ENCODE measurements at regions not wholly inside any gene's neighbourhood (a gene's known extent, or its start where the extent isn't known, plus 50 kb on each side); places are given as distances from the start of the nearest gene placed in this dataset.
A peak's percentile ranks its signal among the peaks of the same experiment; 100 is the strongest.

GRCh38 chr2:19675003-19675629, 226.7 kb downstream of the TTC32 start:
- no peaks in the 10 kb centered on the region for H3K9me3 ChIP-seq (ENCODE audit: control insufficient read depth in 2 of 2, low read length in 2 of 2)
- Mint-ChIP-seq H3K27ac (no peak overlapping the region), H3K36me3 (no peaks in the 10 kb centered on the region), H3K27me3 (no peaks in the 10 kb centered on the region), H3K4me3 (no peak overlapping the region), H3K4me1 (no peaks in the 10 kb centered on the region), H3K9me3 (peaks cover 0 to 4% (median 0%) of the 10 kb centered on the region in 7 donors)
- H3K27me3 ChIP-seq (ENCODE audit: control insufficient read depth, insufficient read depth, low read length), result no peaks in the 10 kb centered on the region
- DNase-seq (no peak), ATAC-seq (ENCODE audit: low read depth in 2 of 2) (no peak)
- no peak overlapping the region for H3K4me3 ChIP-seq (ENCODE audit: low read depth, low read length)
- no peaks in the 10 kb centered on the region for H3K36me3 ChIP-seq (ENCODE audit: control insufficient read depth, insufficient read depth, low read length)
- no peak overlapping the region for H3K27ac ChIP-seq (ENCODE audit: insufficient read depth, low read length, poor library complexity, severe bottlenecking)
- H3K4me1 ChIP-seq (ENCODE audit: control insufficient read depth, insufficient read depth, low read length, poor library complexity, severe bottlenecking), result no peaks in the 10 kb centered on the region

GRCh38 chr2:19674051-19675002, 227.5 kb downstream of the TTC32 start:
- no peaks in the 10 kb centered on the region for H3K9me3 ChIP-seq (ENCODE audit: control insufficient read depth in 2 of 2, low read length in 2 of 2)
- Mint-ChIP-seq H3K4me3 (no peak overlapping the region), H3K27ac (no peak overlapping the region), H3K27me3 (no peaks in the 10 kb centered on the region), H3K9me3 (peaks cover 0 to 4% (median 0%) of the 10 kb centered on the region in 7 donors), H3K36me3 (no peaks in the 10 kb centered on the region), H3K4me1 (no peaks in the 10 kb centered on the region)
- no peak for DNase-seq
- no peak overlapping the region for H3K27ac ChIP-seq (ENCODE audit: insufficient read depth, low read length, poor library complexity, severe bottlenecking)
- no peaks in the 10 kb centered on the region for H3K27me3 ChIP-seq (ENCODE audit: control insufficient read depth, insufficient read depth, low read length)
- no peaks in the 10 kb centered on the region for H3K4me1 ChIP-seq (ENCODE audit: control insufficient read depth, insufficient read depth, low read length, poor library complexity, severe bottlenecking)
- no peaks in the 10 kb centered on the region for H3K36me3 ChIP-seq (ENCODE audit: control insufficient read depth, insufficient read depth, low read length)
- H3K4me3 ChIP-seq (ENCODE audit: low read depth, low read length), result no peak overlapping the region
- no peak for ATAC-seq (ENCODE audit: low read depth in 2 of 2)

- Histone ChIP-seq H3K9me3 (ENCODE audit: control insufficient read depth in 2 of 2, low read length in 2 of 2) (no peaks in the 10 kb centered on the region), H3K4me1 (ENCODE audit: control insufficient read depth, insufficient read depth, low read length, poor library complexity, severe bottlenecking) (no peaks in the 10 kb centered on the region), H3K27me3 (ENCODE audit: control insufficient read depth, insufficient read depth, low read length) (no peaks in the 10 kb centered on the region), H3K4me3 (ENCODE audit: low read depth, low read length) (no peak overlapping the region), H3K36me3 (ENCODE audit: control insufficient read depth, insufficient read depth, low read length) (no peaks in the 10 kb centered on the region), H3K27ac (ENCODE audit: insufficient read depth, low read length, poor library complexity, severe bottlenecking) (no peak overlapping the region)
- no peaks in the 10 kb centered on the region for H3K4me1 Mint-ChIP-seq
- ATAC-seq (ENCODE audit: low read depth in 2 of 2), result no peak
- H3K36me3 Mint-ChIP-seq, result no peaks in the 10 kb centered on the region
- H3K27ac Mint-ChIP-seq, result peak overlapping the region in 1 of 3 donors; percentile 24
- DNase-seq, result no peak
- H3K4me3 Mint-ChIP-seq, result no peak overlapping the region
- peaks cover 0 to 4% (median 0%) of the 10 kb centered on the region in 7 donors for H3K9me3 Mint-ChIP-seq
- no peaks in the 10 kb centered on the region for H3K27me3 Mint-ChIP-seq
Measured at GRCh38 chr2:19673213-19673791, 228.5 kb downstream of the TTC32 start.

GRCh38 chr2:19671916-19672315, 229.9 kb downstream of the TTC32 start:
- no peaks in the 10 kb centered on the region for H3K4me1 Mint-ChIP-seq
- no peaks in the 10 kb centered on the region for H3K36me3 Mint-ChIP-seq
- no peak for ATAC-seq (ENCODE audit: low read depth in 2 of 2)
- H3K9me3 Mint-ChIP-seq, result peaks cover 0 to 4% (median 0%) of the 10 kb centered on the region in 7 donors
- H3K4me3 ChIP-seq (ENCODE audit: low read depth, low read length), result no peak overlapping the region
- no peaks in the 10 kb centered on the region for H3K27me3 ChIP-seq (ENCODE audit: control insufficient read depth, insufficient read depth, low read length)
- no peak overlapping the region for H3K4me3 Mint-ChIP-seq
- H3K27ac ChIP-seq (ENCODE audit: insufficient read depth, low read length, poor library complexity, severe bottlenecking), result no peak overlapping the region
- no peaks in the 10 kb centered on the region for H3K9me3 ChIP-seq (ENCODE audit: control insufficient read depth in 2 of 2, low read length in 2 of 2)
- H3K4me1 ChIP-seq (ENCODE audit: control insufficient read depth, insufficient read depth, low read length, poor library complexity, severe bottlenecking), result no peaks in the 10 kb centered on the region
- no peaks in the 10 kb centered on the region for H3K27me3 Mint-ChIP-seq
- H3K36me3 ChIP-seq (ENCODE audit: control insufficient read depth, insufficient read depth, low read length), result no peaks in the 10 kb centered on the region
- no peak overlapping the region for H3K27ac Mint-ChIP-seq
- DNase-seq, result no peak

- no peaks in the 10 kb centered on the region for H3K4me1 ChIP-seq (ENCODE audit: control insufficient read depth, insufficient read depth, low read length, poor library complexity, severe bottlenecking)
Measured at GRCh38 chr2:19671311-19671710, 230.5 kb downstream of the TTC32 start.

GRCh38 chr2:19670303-19670702, 231.5 kb downstream of the TTC32 start:
- no peak overlapping the region for H3K27ac Mint-ChIP-seq
- no peak overlapping the region for H3K4me3 Mint-ChIP-seq
- H3K36me3 ChIP-seq (ENCODE audit: control insufficient read depth, insufficient read depth, low read length), result no peaks in the 10 kb centered on the region
- DNase-seq (no peak), ATAC-seq (ENCODE audit: low read depth in 2 of 2) (no peak)
- no peaks in the 10 kb centered on the region for H3K36me3 Mint-ChIP-seq
- H3K9me3 ChIP-seq (ENCODE audit: control insufficient read depth in 2 of 2, low read length in 2 of 2), result no peaks in the 10 kb centered on the region
- no peaks in the 10 kb centered on the region for H3K4me1 ChIP-seq (ENCODE audit: control insufficient read depth, insufficient read depth, low read length, poor library complexity, severe bottlenecking)
- H3K27me3 ChIP-seq (ENCODE audit: control insufficient read depth, insufficient read depth, low read length), result no peaks in the 10 kb centered on the region
- H3K9me3 Mint-ChIP-seq, result peaks cover 0 to 2% (median 0%) of the 10 kb centered on the region in 7 donors
- H3K4me3 ChIP-seq (ENCODE audit: low read depth, low read length), result no peak overlapping the region
- H3K27me3 Mint-ChIP-seq, result peaks cover 6% of the 10 kb centered on the region
- no peaks in the 10 kb centered on the region for H3K4me1 Mint-ChIP-seq
- no peak overlapping the region for H3K27ac ChIP-seq (ENCODE audit: insufficient read depth, low read length, poor library complexity, severe bottlenecking)

More at GRCh38 chr2:19671311-19671710, 230.5 kb downstream of the TTC32 start:
- Histone ChIP-seq H3K4me3 (ENCODE audit: low read depth, low read length) (no peak overlapping the region), H3K27me3 (ENCODE audit: control insufficient read depth, insufficient read depth, low read length) (no peaks in the 10 kb centered on the region), H3K9me3 (ENCODE audit: control insufficient read depth in 2 of 2, low read length in 2 of 2) (no peaks in the 10 kb centered on the region), H3K36me3 (ENCODE audit: control insufficient read depth, insufficient read depth, low read length) (no peaks in the 10 kb centered on the region), H3K27ac (ENCODE audit: insufficient read depth, low read length, poor library complexity, severe bottlenecking) (no peak overlapping the region)
- ATAC-seq (ENCODE audit: low read depth in 2 of 2) (no peak), DNase-seq (no peak)
- H3K4me1 Mint-ChIP-seq, result no peaks in the 10 kb centered on the region
- no peaks in the 10 kb centered on the region for H3K27me3 Mint-ChIP-seq
- H3K4me3 Mint-ChIP-seq, result no peak overlapping the region
- peaks cover 0 to 4% (median 0%) of the 10 kb centered on the region in 7 donors for H3K9me3 Mint-ChIP-seq
- no peaks in the 10 kb centered on the region for H3K36me3 Mint-ChIP-seq
- H3K27ac Mint-ChIP-seq, result no peak overlapping the region

- H3K4me3 Mint-ChIP-seq, result no peak overlapping the region
- H3K27me3 ChIP-seq (ENCODE audit: control insufficient read depth, insufficient read depth, low read length), result no peaks in the 10 kb centered on the region
- ATAC-seq (ENCODE audit: low read depth in 2 of 2) (no peak), DNase-seq (no peak)
- no peaks in the 10 kb centered on the region for H3K36me3 ChIP-seq (ENCODE audit: control insufficient read depth, insufficient read depth, low read length)
- peaks cover 6% of the 10 kb centered on the region for H3K27me3 Mint-ChIP-seq
- no peaks in the 10 kb centered on the region for H3K36me3 Mint-ChIP-seq
- H3K4me1 ChIP-seq (ENCODE audit: control insufficient read depth, insufficient read depth, low read length, poor library complexity, severe bottlenecking), result no peaks in the 10 kb centered on the region
- no peak overlapping the region for H3K27ac ChIP-seq (ENCODE audit: insufficient read depth, low read length, poor library complexity, severe bottlenecking)
- H3K9me3 ChIP-seq (ENCODE audit: control insufficient read depth in 2 of 2, low read length in 2 of 2), result no peaks in the 10 kb centered on the region
- no peaks in the 10 kb centered on the region for H3K9me3 Mint-ChIP-seq
- H3K4me3 ChIP-seq (ENCODE audit: low read depth, low read length), result no peak overlapping the region
- no peaks in the 10 kb centered on the region for H3K4me1 Mint-ChIP-seq
- no peak overlapping the region for H3K27ac Mint-ChIP-seq
Measured at GRCh38 chr2:19669559-19669958, 232.2 kb downstream of the TTC32 start.

Measured in CD4-positive, CD25-positive, alpha-beta regulatory T cell (primary cell).